ENCODE measurements at regions not wholly inside any gene's neighbourhood (a gene's known extent, or its start where the extent isn't known, plus 50 kb on each side); places are given as distances from the start of the nearest gene placed in this dataset.

GRCh38 chr11:10622957-10623791 is 54.7 kb upstream of the LYVE1 start:
- TF ChIP-seq POLR2AphosphoS5 (IDR thresholded peaks at IDR 0.05) (no peak), POLR2A (IDR thresholded peaks at IDR 0.05) (no peak)
